Endothelial cell of umbilical vein (primary cell): ENCODE measurements at regions not wholly inside any gene's neighbourhood (a gene's known extent, or its start where the extent isn't known, plus 50 kb on each side); places are given as distances from the start of the nearest gene placed in this dataset.

ENCODE experiments used
- CTCF ChIP-seq, 2 donors: IDR thresholded peaks; 1 replicate in 1 of 2; 2 replicates in 1 of 2; pipeline ENCODE4 v1.5.1; 2011; ENCODE audit warnings: low read length in 2 of 2, mild to moderate bottlenecking in 2 of 2, moderate library complexity in 2 of 2, control low read depth in 1 of 2, inconsistent platforms in 1 of 2, low read depth in 1 of 2; ENCODE audit not compliant: insufficient read depth in 1 of 2; ENCODE audit errors: extremely low read depth in 1 of 2
- GATA2 ChIP-seq: IDR thresholded peaks from 2 replicates; pipeline ENCODE4 v1.7.0; 2011; ENCODE audit warnings: low read depth, mild to moderate bottlenecking, moderate library complexity, mixed read lengths, low read length; ENCODE audit not compliant: insufficient read length, insufficient read depth
- MAX ChIP-seq: IDR thresholded peaks from 2 replicates; pipeline ENCODE4 v1.6.1; 2011; ENCODE audit not compliant: insufficient read depth, insufficient read length
- POLR2A ChIP-seq: IDR thresholded peaks from 2 replicates; pipeline ENCODE4 v1.6.1; 2012; ENCODE audit warnings: low read depth, mild to moderate bottlenecking, control low read depth, low read length
- POLR2AphosphoS5 ChIP-seq: IDR thresholded peaks from 2 replicates; pipeline ENCODE4 v1.6.1; 2012; ENCODE audit warnings: low read depth, mild to moderate bottlenecking, control low read depth, low read length, moderate library complexity; ENCODE audit not compliant: insufficient read depth

DNA sequence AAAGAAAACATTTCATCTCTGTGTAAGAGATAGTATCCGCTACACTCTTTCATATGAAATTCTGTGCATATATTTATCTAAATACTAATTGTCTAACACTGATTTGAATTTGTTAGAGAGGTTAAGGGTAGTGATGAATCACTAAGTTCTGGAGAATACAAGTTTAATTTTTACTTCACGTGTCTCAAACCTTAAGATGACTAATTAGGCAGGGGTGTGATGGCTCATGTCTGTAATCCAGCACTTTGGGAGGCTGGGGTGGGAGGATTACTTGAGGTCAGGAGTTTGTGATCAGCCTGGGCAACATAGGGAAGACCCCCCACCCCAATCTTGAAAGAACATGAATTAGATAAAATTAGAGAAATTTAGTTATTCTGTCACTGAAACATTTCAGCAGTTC is 2241.9 kb downstream of the PCDH7 start:
- TF ChIP-seq CTCF (IDR thresholded peaks at IDR 0.05; ENCODE audit: extremely low read depth in 1 of 2, insufficient read depth in 1 of 2, low read depth in 1 of 2, low read length in 2 of 2) (no peak), POLR2A (no peak), GATA2 (no peak), MAX (no peak), POLR2AphosphoS5 (no peak)
